Prostate gland (tissue), 2 donors: ENCODE measurements at regions not wholly inside any gene's neighbourhood (a gene's known extent, or its start where the extent isn't known, plus 50 kb on each side); places are given as distances from the start of the nearest gene placed in this dataset.

Source experiments
- POLR2A ChIP-seq: fragments of 450-650 bp; IDR thresholded peaks from one replicate; pipeline ENCODE4 v1.6.1; 2016; ENCODE audit warnings: antibody characterized with exemption, mild to moderate bottlenecking
- TF ChIP-seq, protein P1 (sequence below), 4 experiments: fragments of 200-600 bp in 2 of 4; fragments of 450-650 bp in 2 of 4; sonication (generic) in 2 of 4; IDR thresholded peaks; 1 replicate in 3 of 4; 2 replicates in 1 of 4; pipeline ENCODE4 v1.5.1; 2016 to 2019; ENCODE audit warnings: antibody characterized with exemption in 4 of 4, mild to moderate bottlenecking in 2 of 4, moderate library complexity in 2 of 4

DNA sequence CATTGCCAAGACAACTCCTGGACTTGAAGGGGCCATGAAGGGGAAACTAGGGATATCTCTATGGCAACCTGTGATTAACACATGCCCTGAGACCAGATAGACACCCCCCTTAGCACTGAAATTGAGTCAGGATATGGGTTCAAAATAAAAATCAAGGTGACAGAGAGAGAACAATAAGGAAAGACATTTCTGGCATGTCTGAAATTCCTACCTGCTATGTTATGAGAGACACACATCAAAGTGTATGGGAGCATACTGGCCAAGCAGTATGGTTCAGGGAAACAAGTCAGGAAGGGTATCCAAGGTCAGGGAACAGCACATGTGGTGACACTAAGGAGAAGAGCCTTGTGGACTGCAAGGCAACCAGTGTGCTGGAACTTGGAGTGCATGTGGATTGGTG lies 388.7 kb downstream of the SHQ1 start:
- no peak for TF ChIP-seq POLR2A
- TF ChIP-seq, protein P1, sequence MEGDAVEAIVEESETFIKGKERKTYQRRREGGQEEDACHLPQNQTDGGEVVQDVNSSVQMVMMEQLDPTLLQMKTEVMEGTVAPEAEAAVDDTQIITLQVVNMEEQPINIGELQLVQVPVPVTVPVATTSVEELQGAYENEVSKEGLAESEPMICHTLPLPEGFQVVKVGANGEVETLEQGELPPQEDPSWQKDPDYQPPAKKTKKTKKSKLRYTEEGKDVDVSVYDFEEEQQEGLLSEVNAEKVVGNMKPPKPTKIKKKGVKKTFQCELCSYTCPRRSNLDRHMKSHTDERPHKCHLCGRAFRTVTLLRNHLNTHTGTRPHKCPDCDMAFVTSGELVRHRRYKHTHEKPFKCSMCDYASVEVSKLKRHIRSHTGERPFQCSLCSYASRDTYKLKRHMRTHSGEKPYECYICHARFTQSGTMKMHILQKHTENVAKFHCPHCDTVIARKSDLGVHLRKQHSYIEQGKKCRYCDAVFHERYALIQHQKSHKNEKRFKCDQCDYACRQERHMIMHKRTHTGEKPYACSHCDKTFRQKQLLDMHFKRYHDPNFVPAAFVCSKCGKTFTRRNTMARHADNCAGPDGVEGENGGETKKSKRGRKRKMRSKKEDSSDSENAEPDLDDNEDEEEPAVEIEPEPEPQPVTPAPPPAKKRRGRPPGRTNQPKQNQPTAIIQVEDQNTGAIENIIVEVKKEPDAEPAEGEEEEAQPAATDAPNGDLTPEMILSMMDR (IDR thresholded peaks at IDR 0.05): no peak
